GM18508 (cell line): ENCODE measurements at regions not wholly inside any gene's neighbourhood (a gene's known extent, or its start where the extent isn't known, plus 50 kb on each side); places are given as distances from the start of the nearest gene placed in this dataset.
"Not testable (repeated sequence)": the region's sequence is repeated elsewhere in the genome, so short reads cannot be mapped to it uniquely, and the experiment has no call there.

ENCODE experiments used
- ATAC-seq: cut with Tn5 transposase; IDR thresholded peaks from one replicate; pipeline ENCODE4 v1.9.1; 2021; ENCODE audit warnings: moderate number of reproducible peaks; ENCODE audit not compliant: insufficient read depth, unreplicated experiment

DNA sequence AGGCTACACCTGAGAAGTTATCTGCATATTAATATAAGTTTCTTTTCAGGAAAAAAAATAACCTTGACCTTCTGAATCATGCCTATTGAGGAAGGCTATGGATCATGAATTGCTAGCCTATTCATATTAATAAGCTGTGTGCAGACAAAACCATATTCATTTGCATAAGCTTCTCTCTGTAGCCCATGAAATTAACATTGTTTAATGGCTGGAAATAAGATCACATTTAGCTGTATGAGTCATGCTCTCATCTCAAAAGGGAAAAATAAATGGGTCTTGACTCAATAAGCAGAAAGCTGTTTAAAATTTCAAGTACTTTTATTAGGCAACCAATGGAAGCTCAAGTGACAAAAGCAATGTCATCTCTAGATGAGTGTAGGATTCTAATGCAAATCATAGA, 330.0 kb upstream of the DEPDC1 start:
- ATAC-seq, result no peak

DNA sequence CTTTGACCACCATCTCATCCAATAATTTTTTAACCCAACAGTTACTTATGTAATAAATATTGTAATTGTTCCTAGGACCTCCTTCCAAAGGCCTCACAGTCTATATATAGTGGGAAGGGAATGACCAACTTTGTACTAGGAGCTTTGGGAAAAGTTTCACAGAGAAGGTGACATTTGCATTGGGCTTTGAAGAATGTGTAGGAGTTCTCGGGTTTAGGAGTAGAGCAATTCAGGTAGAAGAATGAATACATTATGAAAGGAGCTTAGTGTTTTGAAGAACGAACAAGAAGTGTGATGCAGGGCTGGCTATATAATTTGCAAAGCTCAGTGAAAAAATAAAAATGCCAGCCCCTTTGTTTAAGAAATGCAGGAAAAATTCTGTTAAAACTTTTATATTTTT, 330.4 kb upstream of the DEPDC1 start:
- ATAC-seq, result no peak

DNA sequence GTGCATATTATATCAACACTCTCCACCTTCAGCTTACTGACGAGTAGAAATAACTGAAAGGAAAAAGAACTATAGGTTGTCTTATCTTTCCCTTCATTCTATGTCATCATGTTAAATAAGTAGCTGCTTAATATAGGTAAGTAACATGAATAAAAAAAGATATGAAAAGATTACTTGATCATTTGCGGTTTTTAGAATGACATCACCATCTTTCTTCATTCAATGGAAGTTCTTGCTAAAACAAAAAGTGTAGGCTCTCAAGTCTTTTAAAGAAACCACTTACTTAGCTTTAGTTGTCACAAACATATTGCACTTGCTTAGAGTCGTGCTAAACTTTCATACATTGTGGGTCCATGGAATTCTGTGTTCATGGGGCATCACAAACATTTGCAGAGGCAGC, 331.1 kb upstream of the DEPDC1 start:
- ATAC-seq, result no peak

DNA sequence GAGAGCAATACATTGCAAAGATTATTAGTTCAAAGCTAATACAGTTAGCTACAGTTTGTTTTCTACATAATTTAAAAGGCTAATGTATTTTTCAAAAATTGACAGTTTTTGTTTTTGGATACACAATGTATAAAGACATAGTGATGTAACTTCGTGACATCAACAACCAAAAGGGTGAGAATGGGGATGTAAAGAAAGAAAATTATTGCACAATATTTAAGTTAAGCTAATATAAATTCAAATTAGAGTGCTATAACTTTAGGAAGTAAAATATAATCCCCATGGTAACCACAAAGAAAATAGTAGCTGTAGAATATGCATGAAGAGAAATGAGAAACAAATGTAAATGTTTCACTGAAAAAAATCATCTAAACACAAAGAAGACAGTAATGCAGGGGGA, 334.4 kb upstream of the DEPDC1 start:
- ATAC-seq, result no peak

DNA sequence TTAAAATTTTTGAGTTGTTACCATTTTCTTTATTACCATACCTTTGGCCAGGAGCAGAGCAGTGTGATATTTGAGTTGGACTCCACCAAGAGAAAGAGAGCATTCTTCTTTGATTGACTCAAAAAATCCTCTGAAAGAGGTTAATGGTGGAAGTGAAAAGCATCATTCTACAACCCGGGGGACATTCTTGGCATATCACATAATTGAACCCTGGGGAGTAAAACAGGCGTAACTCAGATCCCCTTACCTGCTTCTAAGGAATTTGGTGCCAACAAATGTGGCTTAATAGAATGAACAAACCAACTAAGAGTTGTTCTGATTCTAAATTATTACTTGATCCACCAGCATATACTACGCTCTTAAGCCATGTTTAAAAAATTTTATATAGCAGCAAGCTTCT, 351.1 kb upstream of the DEPDC1 start:
- ATAC-seq, result no peak

DNA sequence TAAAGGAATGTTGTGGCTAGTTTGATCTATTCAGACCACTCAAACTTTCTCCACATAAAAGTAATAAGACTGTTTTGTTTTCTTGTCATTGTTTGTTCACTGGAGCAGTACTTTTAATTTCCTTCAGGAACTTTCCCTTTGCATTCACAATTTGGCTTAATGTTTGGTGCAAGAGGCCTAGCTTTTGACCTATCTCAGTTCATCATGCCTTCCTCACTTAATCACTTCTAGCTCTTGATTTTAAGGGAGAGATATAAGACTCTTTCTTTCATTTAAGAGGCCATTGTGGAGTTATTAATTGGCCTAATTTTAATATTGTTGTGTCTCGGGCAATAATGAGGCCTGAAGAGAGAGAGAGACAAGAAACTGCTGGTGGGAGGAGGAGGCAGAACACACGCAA, 371.7 kb upstream of the DEPDC1 start:
- no peak for ATAC-seq

DNA sequence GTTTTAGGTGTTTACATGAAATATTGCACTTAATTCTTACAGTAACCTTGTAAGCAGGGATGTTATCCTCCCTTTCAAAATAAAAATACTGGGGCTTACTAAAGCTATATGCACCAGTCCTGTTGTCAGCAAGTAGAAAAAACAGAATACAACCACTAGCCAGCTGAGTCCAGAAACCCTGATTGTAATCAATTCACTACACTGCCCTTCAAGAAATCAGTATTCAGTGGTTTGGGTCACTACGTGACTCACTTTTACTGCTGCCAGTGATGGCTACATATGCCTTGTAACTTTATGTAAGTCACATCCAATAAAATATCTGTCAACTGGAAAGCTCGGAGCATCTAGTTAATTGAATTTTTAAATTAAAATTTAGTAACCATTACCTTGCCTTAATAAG, 376.3 kb upstream of the DEPDC1 start:
- no peak for ATAC-seq

DNA sequence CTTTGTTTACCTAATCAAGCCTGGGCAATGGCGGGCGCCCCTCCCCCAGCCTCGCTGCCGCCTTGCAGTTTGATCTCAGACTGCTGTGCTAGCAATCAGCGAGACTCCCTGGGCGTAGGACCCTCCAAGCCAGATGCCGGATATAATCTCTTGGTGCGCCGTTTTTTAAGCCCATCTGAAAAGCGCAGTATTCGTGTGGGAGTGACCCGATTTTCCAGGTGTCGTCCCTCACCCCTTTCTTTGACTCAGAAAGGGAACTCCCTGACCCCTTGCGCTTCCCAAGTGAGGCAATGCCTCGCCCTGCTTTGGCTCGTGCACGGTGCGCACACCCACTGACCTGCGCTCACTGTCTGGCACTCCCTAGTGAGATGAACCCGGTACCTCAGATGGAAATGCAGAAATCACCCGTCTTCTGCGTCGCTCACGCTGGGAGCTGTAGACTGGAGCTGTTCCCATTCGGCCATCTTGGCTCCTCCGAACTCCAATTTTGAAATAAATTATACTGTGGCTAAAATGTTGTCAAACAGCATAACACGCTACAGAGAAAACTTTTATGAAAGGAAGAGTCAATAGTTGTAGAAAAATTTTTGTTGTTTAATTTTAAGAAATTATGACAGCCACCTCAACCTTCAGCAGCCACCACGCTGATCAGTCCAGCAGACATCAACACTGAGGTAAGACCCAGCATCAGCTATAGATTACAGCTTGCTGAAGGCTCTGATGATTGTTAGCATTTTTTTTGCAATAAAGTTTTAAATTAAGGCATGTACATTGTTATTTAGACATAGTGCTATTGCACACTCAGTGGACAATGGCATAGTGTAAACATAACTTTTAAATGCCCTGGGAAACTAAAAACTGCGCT, 384.7 kb upstream of the DEPDC1 start:
- ATAC-seq, result not testable (repeated sequence)

DNA sequence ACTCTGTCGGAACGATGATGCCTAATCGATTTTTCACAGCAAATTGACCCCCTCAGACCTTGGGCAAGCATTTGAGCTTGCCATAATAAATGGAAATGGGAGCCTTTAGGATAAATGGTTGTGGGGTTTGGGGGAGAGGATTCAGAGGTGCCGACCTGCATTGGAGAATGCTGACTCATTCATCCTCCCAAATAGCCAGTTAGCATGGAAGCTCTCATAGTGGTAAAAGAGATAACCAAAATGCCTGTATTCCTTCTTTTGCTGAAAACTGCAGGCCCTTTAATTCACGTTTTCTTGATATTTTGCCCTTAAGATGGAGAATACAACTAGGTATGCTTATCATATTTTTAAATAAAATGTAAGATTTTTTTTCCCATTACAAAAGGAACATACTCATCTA, 392.6 kb upstream of the DEPDC1 start:
- no peak for ATAC-seq

DNA sequence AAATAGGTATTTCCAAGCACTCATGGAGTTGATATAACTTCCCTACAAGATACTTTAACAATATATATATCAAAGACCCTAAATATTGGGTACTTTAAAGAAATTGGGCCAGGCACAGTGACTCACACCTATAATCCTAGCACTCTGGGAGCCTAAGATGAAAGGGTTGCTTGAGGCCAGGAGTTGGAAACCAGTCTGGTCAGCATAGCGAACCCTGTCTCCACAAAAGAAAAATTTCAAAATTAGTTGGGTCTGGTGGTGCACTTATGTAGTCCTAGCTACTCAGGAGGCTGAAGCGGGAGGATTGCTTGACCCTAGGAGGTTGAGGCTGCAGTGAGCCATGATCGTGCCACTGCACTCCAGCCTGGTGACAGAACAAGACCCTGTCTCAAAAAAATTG, 393.9 kb upstream of the DEPDC1 start:
- no peak for ATAC-seq

DNA sequence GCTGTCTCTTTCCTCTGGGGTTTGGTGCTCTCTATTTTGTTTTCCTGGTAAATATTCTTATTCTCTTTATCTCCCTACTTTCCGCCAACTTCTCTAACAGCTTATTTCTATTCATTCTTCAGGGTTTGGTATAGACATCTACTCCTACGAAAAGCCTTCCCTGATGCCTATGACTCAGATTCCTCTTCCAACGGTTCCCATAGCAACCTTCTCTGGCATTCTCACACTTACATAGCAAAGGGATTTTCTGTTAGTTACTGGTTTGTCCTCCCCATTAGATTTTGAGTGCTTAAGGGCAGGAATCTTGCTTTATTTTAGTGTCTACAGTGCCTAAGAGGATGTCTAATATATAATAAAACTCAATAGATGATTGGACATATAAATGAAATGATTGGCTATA, 407.6 kb upstream of the DEPDC1 start:
- ATAC-seq, result no peak

DNA sequence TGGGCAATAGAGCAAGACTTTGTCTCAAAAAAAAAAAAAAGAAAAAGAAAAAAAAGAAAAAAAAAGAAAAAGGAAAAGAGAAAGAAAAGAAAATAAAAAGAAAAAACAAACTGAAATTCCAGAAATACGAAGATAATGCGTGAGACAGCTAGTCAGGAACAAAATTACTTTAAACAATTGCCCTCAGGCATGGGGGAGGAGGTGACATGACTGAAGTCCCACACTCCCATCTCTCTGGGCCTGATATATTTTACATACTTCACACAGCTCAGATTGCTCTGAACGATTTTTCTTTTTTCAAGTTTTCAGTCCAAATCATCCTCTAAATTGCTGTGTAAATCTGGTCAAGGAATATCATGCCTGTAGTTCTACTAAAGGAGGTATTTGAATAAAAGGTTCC, 409.5 kb upstream of the DEPDC1 start:
- no peak for ATAC-seq

DNA sequence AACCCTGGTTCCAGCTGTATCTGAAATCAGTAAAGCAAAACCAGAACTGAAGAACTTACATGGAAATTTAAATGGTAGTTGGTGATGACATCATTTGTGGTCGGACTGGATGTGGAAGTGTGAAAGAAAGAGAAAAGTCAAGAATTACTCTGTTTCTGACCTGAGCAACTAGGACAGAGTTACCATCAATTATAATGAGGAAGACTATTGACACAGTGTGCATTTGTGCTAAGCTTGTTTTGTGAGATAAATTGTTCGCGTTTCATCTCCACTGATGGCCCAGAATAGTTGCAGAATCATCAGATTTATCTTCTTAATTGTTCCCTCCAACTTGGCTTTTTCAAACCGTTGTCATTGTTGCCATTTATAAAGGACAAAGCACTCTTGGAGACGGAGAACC, 410.6 kb upstream of the DEPDC1 start:
- no peak for ATAC-seq

DNA sequence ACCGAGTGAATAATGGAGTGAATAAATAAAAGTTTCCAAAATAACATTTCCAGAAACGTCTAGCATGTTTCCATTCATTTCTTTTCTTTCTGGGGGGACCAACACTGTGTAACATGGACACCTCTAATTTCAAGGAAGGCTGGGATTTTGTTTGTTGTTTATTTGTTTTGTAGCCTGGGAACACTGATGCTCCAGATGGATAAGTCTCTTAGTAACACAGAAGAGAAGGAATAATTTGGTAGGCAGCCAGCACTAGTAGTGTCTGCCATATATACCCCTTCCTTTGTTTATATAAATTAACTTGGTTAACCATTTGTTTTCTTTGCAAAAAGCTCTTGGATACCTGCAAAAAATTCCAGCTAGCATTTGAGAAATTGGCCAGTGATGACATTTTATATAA, 411.4 kb upstream of the DEPDC1 start:
- no peak for ATAC-seq

DNA sequence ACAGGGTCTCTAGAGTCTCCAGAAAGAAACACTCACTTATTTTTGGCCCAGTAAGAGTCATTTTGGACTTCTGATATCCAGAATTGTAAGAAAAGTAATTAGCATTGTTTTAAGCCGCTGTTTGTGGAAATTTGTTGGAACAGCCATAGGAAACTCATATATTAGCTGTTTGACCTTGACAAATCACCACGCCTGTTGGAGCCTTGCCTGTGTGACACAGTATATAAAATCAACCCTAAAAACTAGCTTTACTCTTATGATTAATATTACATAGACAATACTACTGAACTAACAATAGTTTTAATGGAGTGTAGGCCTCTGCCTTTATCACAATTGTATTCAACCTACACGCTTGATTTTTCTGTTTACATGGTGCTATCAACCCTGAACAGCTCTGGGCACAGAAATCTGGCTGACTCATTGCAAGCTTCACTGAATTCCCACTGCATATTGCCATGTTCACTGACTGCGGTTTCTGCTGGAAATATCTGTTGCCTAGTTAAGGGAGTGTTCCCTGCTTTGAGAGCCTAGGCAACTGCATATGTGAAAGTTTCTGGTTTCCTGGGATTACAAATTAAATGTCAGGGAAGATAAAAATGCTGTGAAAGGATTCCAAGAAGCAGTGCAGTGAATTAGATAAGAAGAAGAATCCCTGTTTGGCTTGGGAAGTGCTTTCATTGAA, 419.5 kb upstream of the DEPDC1 start:
- no peak for ATAC-seq

DNA sequence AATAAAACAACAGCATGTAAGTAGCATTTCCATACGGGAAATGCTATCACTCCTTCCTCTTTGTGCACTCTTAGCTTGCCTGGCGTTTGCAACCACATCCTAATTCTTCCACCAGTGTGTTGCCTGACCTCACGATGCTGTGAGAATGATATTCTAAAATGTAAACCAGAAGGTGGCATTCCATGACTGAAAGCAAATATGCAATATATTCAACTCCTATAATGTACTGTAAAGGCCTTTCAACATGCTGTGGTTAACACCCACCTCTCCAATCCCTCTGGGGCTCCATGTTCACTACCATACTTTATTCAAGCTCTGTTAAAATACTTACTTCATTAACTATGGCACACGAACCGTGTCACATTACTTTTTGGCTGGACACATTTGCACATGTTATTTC, 420.6 kb upstream of the DEPDC1 start:
- ATAC-seq, result no peak

DNA sequence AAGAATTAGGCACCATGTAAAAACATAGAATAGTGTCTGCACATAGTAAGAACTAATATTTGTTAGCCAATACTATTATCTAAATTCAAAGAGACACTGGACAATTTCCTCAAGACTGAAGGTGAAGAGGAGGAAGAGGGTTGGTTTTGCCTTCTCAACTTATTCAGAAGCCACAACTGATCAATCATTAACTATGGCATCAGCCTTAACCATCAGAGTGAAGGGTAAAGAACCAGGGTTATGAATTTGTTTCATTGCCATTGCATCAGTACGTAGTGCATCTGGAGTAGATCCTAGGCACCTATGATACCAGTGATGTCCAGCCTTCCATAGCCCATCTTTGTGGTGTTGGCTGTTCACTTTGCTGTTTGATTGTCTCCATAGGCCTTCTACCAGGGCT, 421.7 kb upstream of the DEPDC1 start:
- ATAC-seq, result no peak

DNA sequence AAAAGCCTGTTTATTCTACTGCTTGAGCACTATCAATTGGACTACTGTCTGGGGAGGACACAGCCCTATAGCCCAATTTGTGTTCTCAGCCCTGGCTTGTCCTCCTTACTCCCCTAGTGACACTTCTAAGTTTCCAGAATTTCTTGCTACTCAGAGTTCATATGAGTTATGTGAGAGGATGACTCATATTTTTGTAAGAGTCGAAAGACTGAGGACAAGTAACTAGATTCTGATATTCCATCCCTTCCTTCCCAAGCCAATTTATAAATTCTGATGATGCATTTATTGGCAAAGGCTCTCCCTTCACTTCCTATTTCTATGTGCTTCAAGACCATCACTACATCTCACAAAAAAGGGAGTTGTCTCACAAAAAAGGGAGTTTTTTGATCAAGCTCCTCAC, 422.2 kb upstream of the DEPDC1 start:
- ATAC-seq, result no peak

DNA sequence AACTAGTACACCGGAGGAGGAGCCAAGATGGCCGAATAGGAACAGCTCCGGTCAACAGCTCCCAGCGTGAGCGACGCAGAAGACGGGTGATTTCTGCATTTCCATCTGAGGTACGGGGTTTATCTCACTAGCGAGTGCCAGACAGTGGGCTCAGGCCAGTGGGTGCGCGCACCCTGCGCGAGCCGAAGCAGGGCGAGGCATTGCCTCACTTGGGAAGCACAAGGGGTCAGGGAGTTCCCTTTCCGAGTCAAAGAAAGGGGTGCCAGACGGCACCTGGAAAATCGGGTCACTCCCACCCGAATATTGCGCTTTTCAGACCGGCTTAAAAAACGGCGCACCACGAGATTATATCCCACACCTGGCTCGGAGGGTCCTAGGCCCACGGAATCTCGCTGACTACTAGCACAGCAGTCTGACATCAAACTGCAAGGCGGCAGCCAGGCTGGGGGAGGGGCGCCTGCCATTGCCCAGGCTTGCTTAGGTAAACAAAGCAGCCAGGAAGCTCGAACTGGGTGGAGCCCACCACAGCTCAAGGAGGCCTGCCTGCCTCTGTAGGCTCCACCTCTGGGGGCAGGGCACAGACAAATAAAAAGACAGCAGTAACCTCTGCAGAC, 426.7 kb upstream of the DEPDC1 start:
- ATAC-seq, result not testable (repeated sequence)

DNA sequence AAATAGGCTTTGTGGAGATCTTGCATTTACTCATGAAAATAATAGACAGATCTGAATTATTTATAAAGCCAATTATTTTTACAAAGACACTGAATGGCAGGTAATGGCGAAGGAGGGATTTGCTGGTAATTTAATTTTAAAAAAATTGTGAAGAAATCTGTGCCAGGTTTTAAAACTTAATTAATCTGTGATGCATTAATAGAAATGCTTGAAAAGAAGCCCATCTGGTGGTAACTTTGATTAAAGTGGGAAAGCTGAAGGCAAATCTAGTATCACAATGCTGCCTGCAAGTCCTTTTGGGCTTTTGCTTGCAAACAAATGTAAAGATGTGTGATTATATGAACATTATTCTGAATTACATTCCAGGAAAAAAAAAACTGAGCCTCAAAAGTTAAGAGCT, 433.2 kb upstream of the DEPDC1 start:
- ATAC-seq, result no peak

DNA sequence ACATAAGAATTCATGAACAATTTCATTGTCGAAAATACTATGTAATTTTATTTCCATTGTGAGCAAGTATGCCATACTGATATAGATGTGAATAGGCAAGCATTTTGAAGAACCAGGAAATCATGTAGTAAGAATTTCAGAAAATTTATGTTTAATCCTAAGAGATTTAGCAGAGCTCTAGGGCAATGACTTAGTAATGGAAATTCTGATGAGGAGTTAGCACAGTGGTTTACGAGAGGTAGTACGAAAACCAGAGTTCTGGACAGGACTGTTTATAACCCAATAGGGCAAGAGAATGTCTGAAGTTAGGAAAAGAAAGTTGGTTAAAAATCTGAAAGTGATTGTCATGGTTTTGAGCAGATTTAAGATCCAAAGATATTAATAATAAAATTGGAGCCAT, 439.6 kb upstream of the DEPDC1 start:
- ATAC-seq, result no peak
